ENCODE measurements at regions not wholly inside any gene's neighbourhood (a gene's known extent, or its start where the extent isn't known, plus 50 kb on each side); places are given as distances from the start of the nearest gene placed in this dataset.

- DNase-seq (no peak), FAIRE-seq (no peak)
- intact Hi-C loops (cut with DNase I), result loop anchor here (5.0 kb wide), 1 partner anchor 62 kb away; no protein-coding TSS in a partner anchor
- Histone ChIP-seq H3K36me3 (ENCODE audit: control insufficient read depth in 2 of 3, insufficient read depth in 3 of 3, low read length in 3 of 3) (no peaks in the 10 kb centered on the region), H3K27ac (ENCODE audit: low read depth in 2 of 2, low read length in 2 of 2) (no peak overlapping the region), H3K27me3 (ENCODE audit: control insufficient read depth, insufficient read depth, low read length) (no peaks in the 10 kb centered on the region), H3K4me3 (ENCODE audit: low read length in 3 of 3) (no peak overlapping the region), H3K4me1 (ENCODE audit: control insufficient read depth in 2 of 3, insufficient read depth in 2 of 3, low read depth in 1 of 3, low read length in 3 of 3) (no peaks in the 10 kb centered on the region), H3K9ac (ENCODE audit: low read length in 3 of 3) (no peak overlapping the region), H3K9me3 (ENCODE audit: control insufficient read depth in 2 of 3, insufficient read depth in 1 of 3, low read length in 3 of 3) (no peaks in the 10 kb centered on the region)
- no peak for TF ChIP-seq CTCF (IDR thresholded peaks at IDR 0.05; ENCODE audit: borderline replicate concordance, extremely low read depth, insufficient read depth)
Measured at GRCh38 chr4:129514852-129515251, 418.9 kb downstream of the C4orf33 start.

GRCh38 chr4:129515356-129515755 is 419.4 kb downstream of the C4orf33 start:
- Histone ChIP-seq H3K9me3 (ENCODE audit: control insufficient read depth in 2 of 3, insufficient read depth in 1 of 3, low read length in 3 of 3) (no peaks in the 10 kb centered on the region), H3K9ac (ENCODE audit: low read length in 3 of 3) (no peak overlapping the region), H3K36me3 (ENCODE audit: control insufficient read depth in 2 of 3, insufficient read depth in 3 of 3, low read length in 3 of 3) (no peaks in the 10 kb centered on the region), H3K27ac (ENCODE audit: low read depth in 2 of 2, low read length in 2 of 2) (no peak overlapping the region), H3K4me3 (ENCODE audit: low read length in 3 of 3) (no peak overlapping the region), H3K4me1 (ENCODE audit: control insufficient read depth in 2 of 3, insufficient read depth in 2 of 3, low read depth in 1 of 3, low read length in 3 of 3) (no peaks in the 10 kb centered on the region), H3K27me3 (ENCODE audit: control insufficient read depth, insufficient read depth, low read length) (no peaks in the 10 kb centered on the region)
- no peak for TF ChIP-seq CTCF (IDR thresholded peaks at IDR 0.05; ENCODE audit: borderline replicate concordance, extremely low read depth, insufficient read depth)
- DNase-seq, result no peak
- FAIRE-seq, result no peak
- intact Hi-C loops (cut with DNase I), result loop anchor here (5.0 kb wide), 1 partner anchor 62 kb away; no protein-coding TSS in a partner anchor

GRCh38 chr4:129526812-129527211 is 430.9 kb downstream of the C4orf33 start:
- intact Hi-C loops (cut with DNase I), result no loop called here
- no peak overlapping the region for H3K27ac ChIP-seq (ENCODE audit: low read depth in 2 of 2, low read length in 2 of 2)
- H3K4me3 ChIP-seq (ENCODE audit: low read length in 3 of 3), result no peak overlapping the region
- no peaks in the 10 kb centered on the region for H3K27me3 ChIP-seq (ENCODE audit: control insufficient read depth, insufficient read depth, low read length)
- no peaks in the 10 kb centered on the region for H3K9me3 ChIP-seq (ENCODE audit: control insufficient read depth in 2 of 3, insufficient read depth in 1 of 3, low read length in 3 of 3)
- H3K4me1 ChIP-seq (ENCODE audit: control insufficient read depth in 2 of 3, insufficient read depth in 2 of 3, low read depth in 1 of 3, low read length in 3 of 3), result no peaks in the 10 kb centered on the region
- FAIRE-seq (peak; percentile 19), DNase-seq (peak in 1 of 5 donors; percentile 18)
- no peak for TF ChIP-seq CTCF (IDR thresholded peaks at IDR 0.05; ENCODE audit: borderline replicate concordance, extremely low read depth, insufficient read depth)
- H3K9ac ChIP-seq (ENCODE audit: low read length in 3 of 3), result no peak overlapping the region
- H3K36me3 ChIP-seq (ENCODE audit: control insufficient read depth in 2 of 3, insufficient read depth in 3 of 3, low read length in 3 of 3), result no peaks in the 10 kb centered on the region

GRCh38 chr4:129531253-129531652 is 435.3 kb downstream of the C4orf33 start:
- intact Hi-C loops (cut with DNase I), result no loop called here
- FAIRE-seq, result no peak
- H3K36me3 ChIP-seq (ENCODE audit: control insufficient read depth in 2 of 3, insufficient read depth in 3 of 3, low read length in 3 of 3), result no peaks in the 10 kb centered on the region
- DNase-seq, result no peak
- no peak overlapping the region for H3K27ac ChIP-seq (ENCODE audit: low read depth in 2 of 2, low read length in 2 of 2)
- H3K9ac ChIP-seq (ENCODE audit: low read length in 3 of 3), result no peak overlapping the region
- no peak for TF ChIP-seq CTCF (IDR thresholded peaks at IDR 0.05; ENCODE audit: borderline replicate concordance, extremely low read depth, insufficient read depth)
- H3K9me3 ChIP-seq (ENCODE audit: control insufficient read depth in 2 of 3, insufficient read depth in 1 of 3, low read length in 3 of 3), result no peaks in the 10 kb centered on the region
- H3K4me1 ChIP-seq (ENCODE audit: control insufficient read depth in 2 of 3, insufficient read depth in 2 of 3, low read depth in 1 of 3, low read length in 3 of 3), result no peaks in the 10 kb centered on the region
- H3K27me3 ChIP-seq (ENCODE audit: control insufficient read depth, insufficient read depth, low read length), result no peaks in the 10 kb centered on the region
- no peak overlapping the region for H3K4me3 ChIP-seq (ENCODE audit: low read length in 3 of 3)

Data from kidney (tissue), 13 donors.